Neuronal stem cell (in vitro differentiated cells): ENCODE measurements at regions not wholly inside any gene's neighbourhood (a gene's known extent, or its start where the extent isn't known, plus 50 kb on each side); places are given as distances from the start of the nearest gene placed in this dataset.

Experiments used
- DNase-seq: peaks from one replicate; pipeline ENCODE4 v3.0.0-alpha.2; 2013; ENCODE audit warnings: low spot score
- H2AFZ ChIP-seq: one replicate; pipeline ENCODE4 v1.6.1; 2013; ENCODE audit warnings: mild to moderate bottlenecking, low read length, inconsistent platforms
- H2AK5ac ChIP-seq: 2 replicates; pipeline ENCODE4 v1.6.1; 2013; ENCODE audit warnings: low read depth, mild to moderate bottlenecking, inconsistent platforms, low read length, moderate library complexity, mixed read lengths
- H2BK120ac ChIP-seq: 2 replicates; pipeline ENCODE4 v1.6.1; 2013; ENCODE audit warnings: low read depth, mild to moderate bottlenecking, inconsistent platforms, low read length, moderate library complexity, mixed read lengths
- H2BK12ac ChIP-seq: one replicate; pipeline ENCODE4 v1.6.1; 2013; ENCODE audit warnings: low read length, inconsistent platforms
- H2BK15ac ChIP-seq: 2 replicates; pipeline ENCODE4 v1.6.1; 2013; ENCODE audit warnings: mild to moderate bottlenecking, low read length, inconsistent platforms, mixed read lengths
- H2BK5ac ChIP-seq: one replicate; pipeline ENCODE4 v1.6.1; 2013; ENCODE audit warnings: inconsistent platforms, mild to moderate bottlenecking, low read length, moderate library complexity
- H3K14ac ChIP-seq: one replicate; pipeline ENCODE4 v1.6.1; 2013; ENCODE audit warnings: low read length, inconsistent platforms
- H3K18ac ChIP-seq: 2 replicates; pipeline ENCODE4 v1.6.1; 2013; ENCODE audit warnings: low read length, inconsistent platforms
- H3K23ac ChIP-seq: 2 replicates; pipeline ENCODE4 v1.6.1; 2013; ENCODE audit warnings: low read depth, mild to moderate bottlenecking, mixed read lengths, low read length, inconsistent platforms; ENCODE audit not compliant: poor library complexity
- H3K27ac ChIP-seq: replicated peaks from 3 replicates; pipeline ENCODE4 v1.5.1; 2013; ENCODE audit warnings: low read length, inconsistent platforms
- H3K27me3 ChIP-seq, 3 experiments: 2 replicates each; pipeline ENCODE4 v1.6.1; 2013; ENCODE audit warnings: low read length in 3 of 3, mild to moderate bottlenecking in 2 of 3, inconsistent platforms in 1 of 3, low read depth in 1 of 3, mixed read lengths in 1 of 3, moderate library complexity in 1 of 3; ENCODE audit not compliant: control insufficient read depth in 3 of 3, insufficient read depth in 3 of 3
- H3K36me3 ChIP-seq, 2 donors: replicated peaks in 1 of 2; 2 replicates each; pipeline ENCODE4 v1.6.1; 2013; ENCODE audit warnings: low read length in 2 of 2; ENCODE audit not compliant: control insufficient read depth in 2 of 2, insufficient read depth in 2 of 2
- H3K4ac ChIP-seq: 2 replicates; pipeline ENCODE4 v1.6.1; 2013; ENCODE audit warnings: inconsistent platforms, mild to moderate bottlenecking, low read length, moderate library complexity
- H3K4me1 ChIP-seq, 2 donors: 1 replicate in 1 of 2; 2 replicates in 1 of 2; pipeline ENCODE4 v1.6.1; 2013; ENCODE audit warnings: low read length in 2 of 2, low read depth in 1 of 2; ENCODE audit not compliant: control insufficient read depth in 2 of 2, insufficient read depth in 1 of 2
- H3K4me2 ChIP-seq: one replicate; pipeline ENCODE4 v1.6.1; 2013; ENCODE audit warnings: mild to moderate bottlenecking, low read length, inconsistent platforms; ENCODE audit not compliant: insufficient read depth, poor library complexity, severe bottlenecking
- H3K4me3 ChIP-seq, 2 donors: 2 replicates each; pipeline ENCODE4 v1.5.1; 2013; ENCODE audit warnings: low read length in 2 of 2, mild to moderate bottlenecking in 2 of 2, inconsistent platforms in 1 of 2, moderate library complexity in 1 of 2
- H3K79me1 ChIP-seq: one replicate; pipeline ENCODE4 v1.6.1; 2013; ENCODE audit warnings: low read depth, mild to moderate bottlenecking, inconsistent platforms, low read length, moderate library complexity
- H3K9ac ChIP-seq: one replicate; pipeline ENCODE4 v1.6.1; 2013; ENCODE audit warnings: mild to moderate bottlenecking, low read depth, low read length, inconsistent platforms; ENCODE audit not compliant: poor library complexity
- H3K9me3 ChIP-seq, 2 donors: replicated peaks in 1 of 2; 2 replicates each; pipeline versions ENCODE3 to v1.6.1; 2013; ENCODE audit warnings: low read length in 2 of 2, mild to moderate bottlenecking in 2 of 2, inconsistent platforms in 1 of 2, low read depth in 1 of 2, mixed read lengths in 1 of 2, moderate library complexity in 1 of 2; ENCODE audit not compliant: control insufficient read depth in 2 of 2, insufficient read depth in 1 of 2
- H4K8ac ChIP-seq: one replicate; pipeline ENCODE4 v1.6.1; 2013; ENCODE audit warnings: low read depth, mild to moderate bottlenecking, inconsistent platforms, low read length, moderate library complexity
- H4K91ac ChIP-seq: one replicate; pipeline ENCODE4 v1.6.1; 2013; ENCODE audit warnings: low read length, low read depth, mild to moderate bottlenecking, inconsistent platforms; ENCODE audit not compliant: poor library complexity
- WGBS, 2 donors: extraction: QIAGEN DNeasy Blood & Tissue Kit; methylation state at CpG; one replicate each; pipeline ENCODE4 v1.1.7; 2013; ENCODE audit warnings: missing lambda C conversion rate in 2 of 2, mixed read lengths in 1 of 2; ENCODE audit not compliant: insufficient read length in 2 of 2, insufficient replicate concordance in 1 of 2; ENCODE audit errors: extremely low coverage in 2 of 2; 5-methylcytosine and 5-hydroxymethylcytosine counted together

DNA sequence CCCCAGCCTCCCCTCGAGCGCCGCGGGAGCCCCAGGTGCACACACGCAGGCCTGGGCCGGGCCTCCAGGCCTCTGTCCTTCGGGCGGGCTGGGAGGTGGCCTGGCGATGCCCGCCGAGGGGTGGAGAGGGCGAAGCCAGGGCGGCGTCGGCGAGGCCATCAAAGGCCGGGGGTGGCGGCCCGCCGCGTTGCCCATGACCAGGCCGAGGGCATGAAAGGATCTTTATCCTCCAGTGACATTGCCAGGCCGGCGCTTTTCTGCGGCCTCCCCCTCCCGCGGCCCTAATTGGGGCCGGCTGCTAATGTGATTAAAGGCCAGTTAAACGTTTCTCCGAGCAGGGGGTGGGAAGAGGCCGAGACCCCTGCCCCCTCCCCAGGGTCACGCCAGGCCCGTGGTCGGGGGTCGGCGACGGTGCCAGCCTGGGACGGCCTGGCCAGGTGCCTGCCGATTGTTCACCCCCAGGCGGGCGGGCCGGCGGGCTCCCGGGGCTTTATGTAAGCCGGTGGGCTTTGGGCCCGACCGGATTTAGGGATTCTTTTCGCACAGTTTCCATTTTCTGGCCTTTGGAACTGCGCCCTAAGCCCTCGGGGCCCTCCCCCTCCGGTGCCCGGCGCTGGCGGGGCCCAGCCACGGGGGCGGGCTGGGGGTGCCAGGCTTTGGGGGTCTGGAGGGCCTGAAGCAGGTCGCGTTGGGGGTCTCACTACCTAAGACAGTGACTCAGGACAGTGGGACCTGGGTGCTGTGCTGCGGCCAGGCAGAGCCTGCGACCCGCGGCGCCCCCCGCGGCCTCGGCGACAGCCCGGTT is 103.2 kb upstream of the DIO3 start:
- Histone ChIP-seq H3K4me2 (peak overlapping the region; percentile 57), H2BK5ac (peak overlapping the region; percentile 46), H3K4ac (no peak overlapping the region), H3K18ac (peak overlapping the region; percentile 97), H3K4me1 (peaks cover 4 to 9% of the 10 kb centered on the region in 2 donors), H3K4me3 (no peak overlapping the region), H3K27me3 (peaks cover 4 to 65% (median 58%) of the 10 kb centered on the region in 3 experiments), H4K8ac (peak overlapping the region; percentile 27), H3K23ac (peak overlapping the region; percentile 77), H3K14ac (peak overlapping the region; percentile 63), H2BK15ac (peak overlapping the region; percentile 88), H2BK12ac (peak overlapping the region; percentile 58), H4K91ac (no peak overlapping the region), H2BK120ac (no peak overlapping the region), H3K27ac (no peak overlapping the region), H3K9me3 (peaks cover 0 to 7% of the 10 kb centered on the region in 2 donors), H3K36me3 (no peaks in the 10 kb centered on the region), H3K79me1 (no peaks in the 10 kb centered on the region), H2AFZ (peak overlapping the region; percentile 68), H3K9ac (no peak overlapping the region), H2AK5ac (peak overlapping the region; percentile 79)
- no CpG with 5 or more reads among the region's 68 CpGs for WGBS, 2 donors
- peak; percentile 68 for DNase-seq

DNA sequence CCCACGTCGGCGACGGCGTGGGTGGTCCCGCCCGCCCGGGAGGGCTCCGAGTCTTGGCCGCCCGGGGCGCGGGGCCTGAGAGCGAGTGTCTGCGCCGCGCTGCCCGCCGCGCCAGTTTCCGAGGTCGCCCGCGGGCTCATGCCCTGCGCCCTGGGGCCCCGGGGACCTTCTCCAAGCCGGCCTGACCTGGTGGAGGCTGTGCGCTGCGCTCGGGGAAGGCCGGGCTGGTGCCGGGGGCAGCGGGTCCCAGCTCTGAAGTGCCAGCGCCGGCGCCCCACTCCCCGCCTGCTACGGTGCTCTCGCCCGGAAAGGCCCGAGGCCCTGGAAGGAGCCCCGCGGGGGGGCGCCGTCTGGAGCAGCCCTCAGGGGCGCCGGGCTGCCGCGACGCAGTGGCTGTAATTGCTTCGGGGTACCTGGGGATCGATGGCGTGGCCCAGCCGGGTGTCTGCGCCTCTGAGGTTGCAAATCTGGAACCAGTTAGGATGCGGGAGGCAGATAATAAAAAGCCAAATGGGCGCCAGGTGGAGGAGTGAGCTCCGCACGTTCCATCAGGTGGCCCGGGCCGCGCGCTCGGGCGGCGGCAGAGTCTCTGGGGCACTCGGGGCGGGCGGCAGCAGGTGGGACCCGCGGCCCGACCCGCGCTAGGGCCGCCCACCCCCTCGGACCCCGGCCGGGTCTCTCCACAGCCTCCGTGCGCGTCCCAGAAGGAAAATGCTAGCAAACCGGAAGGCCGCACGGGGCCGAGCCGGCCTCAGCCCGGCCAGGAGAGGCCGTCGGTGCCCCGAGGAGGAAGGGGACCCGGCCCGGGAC is 102.3 kb upstream of the DIO3 start:
- Histone ChIP-seq H3K23ac (peak overlapping the region; percentile 77), H3K27ac (no peak overlapping the region)
- no CpG with 5 or more reads among the region's 92 CpGs for WGBS, 2 donors

DNA sequence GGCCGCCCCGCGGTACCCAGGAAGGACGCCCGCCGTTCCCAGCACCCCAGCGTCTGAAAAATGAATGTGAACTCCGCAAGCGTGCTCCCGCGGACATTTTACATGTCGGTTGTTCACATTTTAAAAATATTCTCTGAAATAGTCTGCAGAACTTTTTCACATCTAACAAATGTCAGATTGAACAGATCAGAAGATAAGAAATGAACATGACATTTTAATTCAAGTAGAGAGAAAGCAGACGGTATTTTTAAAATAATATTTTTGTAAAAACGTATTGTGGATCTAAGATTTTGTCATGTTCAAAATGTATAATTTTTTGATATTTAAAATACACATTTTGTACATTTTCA is 101.8 kb upstream of the DIO3 start:
- Histone ChIP-seq H3K27ac (no peak overlapping the region), H3K79me1 (no peaks in the 10 kb centered on the region), H3K4me2 (peak overlapping the region; percentile 57), H3K18ac (peak overlapping the region; percentile 95), H2BK12ac (no peak overlapping the region), H3K27me3 (peaks cover 4 to 65% (median 60%) of the 10 kb centered on the region in 3 experiments), H2BK15ac (no peak overlapping the region), H2AFZ (no peak overlapping the region), H2BK120ac (no peak overlapping the region), H3K4me1 (peaks cover 4 to 11% of the 10 kb centered on the region in 2 donors), H4K91ac (no peak overlapping the region), H3K9me3 (peaks cover 0 to 6% of the 10 kb centered on the region in 2 donors), H2AK5ac (no peak overlapping the region), H3K23ac (no peak overlapping the region), H3K36me3 (no peaks in the 10 kb centered on the region), H3K4me3 (no peak overlapping the region), H3K9ac (no peak overlapping the region), H3K4ac (no peak overlapping the region), H2BK5ac (no peak overlapping the region), H4K8ac (no peak overlapping the region), H3K14ac (no peak overlapping the region)
- no peak for DNase-seq
- WGBS, 2 donors: no CpG with 5 or more reads among the region's 14 CpGs

More for the DNA sequence above, 102.3 kb upstream of the DIO3 start:
- Histone ChIP-seq H2BK5ac (peak overlapping the region; percentile 20), H3K79me1 (no peaks in the 10 kb centered on the region), H3K9me3 (peaks cover 0 to 9% of the 10 kb centered on the region in 2 donors), H4K91ac (no peak overlapping the region), H3K9ac (no peak overlapping the region), H2AFZ (no peak overlapping the region), H3K4me3 (peak overlapping the region in 1 of 2 donors; percentile 43), H2AK5ac (peak overlapping the region; percentile 79), H3K4me2 (peak overlapping the region; percentile 57), H2BK12ac (peak overlapping the region; percentile 58), H3K4me1 (peaks cover 4 to 11% of the 10 kb centered on the region in 2 donors), H3K14ac (no peak overlapping the region), H3K27me3 (peaks cover 4 to 66% (median 65%) of the 10 kb centered on the region in 3 experiments), H3K36me3 (no peaks in the 10 kb centered on the region), H2BK15ac (peak overlapping the region; percentile 84), H4K8ac (no peak overlapping the region), H3K4ac (no peak overlapping the region), H2BK120ac (no peak overlapping the region), H3K18ac (peak overlapping the region; percentile 95)
- DNase-seq: peak; percentile 37

DNA sequence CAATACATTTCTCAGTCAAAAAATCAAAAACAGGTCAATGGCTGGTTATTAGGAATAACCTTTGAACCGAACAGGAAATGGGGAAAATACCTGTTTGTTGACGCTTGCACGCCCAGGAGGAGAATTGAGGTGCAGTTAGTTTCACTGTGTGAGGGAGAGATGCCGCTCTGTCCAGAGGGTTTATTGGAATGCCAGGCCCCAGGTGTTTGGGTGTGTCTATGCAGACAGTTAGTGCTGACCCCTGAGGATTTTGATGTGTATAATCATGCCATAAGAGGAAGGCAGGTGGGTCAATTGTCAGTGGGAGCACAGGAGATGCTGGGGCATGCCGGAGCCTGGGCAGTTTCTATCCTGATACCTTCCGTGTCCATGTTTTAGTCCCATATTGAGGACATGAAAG is 100.8 kb upstream of the DIO3 start:
- Histone ChIP-seq H2BK5ac (no peak overlapping the region), H4K8ac (no peak overlapping the region), H3K4me2 (no peak overlapping the region), H3K9ac (no peak overlapping the region), H2AFZ (no peak overlapping the region), H3K4ac (no peak overlapping the region), H3K79me1 (no peaks in the 10 kb centered on the region), H3K27me3 (peaks cover 2 to 57% (median 56%) of the 10 kb centered on the region in 3 experiments), H3K36me3 (no peaks in the 10 kb centered on the region), H3K4me1 (peaks cover 3 to 7% of the 10 kb centered on the region in 2 donors), H3K4me3 (no peak overlapping the region), H3K27ac (no peak overlapping the region), H2BK15ac (no peak overlapping the region), H3K14ac (no peak overlapping the region), H3K18ac (no peak overlapping the region), H3K23ac (no peak overlapping the region), H2BK120ac (no peak overlapping the region), H3K9me3 (peaks cover 0 to 2% of the 10 kb centered on the region in 2 donors), H2AK5ac (no peak overlapping the region), H2BK12ac (no peak overlapping the region), H4K91ac (no peak overlapping the region)
- no CpG with 5 or more reads among the region's 6 CpGs for WGBS, 2 donors
- no peak for DNase-seq
